PFSK-1 (cell line): ENCODE measurements at regions not wholly inside any gene's neighbourhood (a gene's known extent, or its start where the extent isn't known, plus 50 kb on each side); places are given as distances from the start of the nearest gene placed in this dataset.

Source experiments
- FOXP2 ChIP-seq: optimal IDR thresholded peaks from 2 replicates; pipeline ENCODE3; 2011; ENCODE audit warnings: borderline replicate concordance, control low read depth, inconsistent platforms; ENCODE audit not compliant: insufficient read depth; ENCODE audit errors: extremely low read length, extremely low read depth
- POLR2AphosphoS5 ChIP-seq: IDR thresholded peaks from 2 replicates; pipeline ENCODE4 v1.6.1; 2012; ENCODE audit warnings: low read depth, mild to moderate bottlenecking, control low read depth, low read length, moderate library complexity
- REST ChIP-seq, 2 experiments: IDR thresholded peaks; 2 replicates each; pipeline versions ENCODE4 v1.6.1 to v1.8.0; 2011 to 2012; ENCODE audit warnings: low read depth in 2 of 2, low read length in 2 of 2, control low read depth in 1 of 2, inconsistent platforms in 1 of 2, mild to moderate bottlenecking in 1 of 2, moderate library complexity in 1 of 2; ENCODE audit not compliant: insufficient read depth in 1 of 2
- SIN3A ChIP-seq: IDR thresholded peaks from 2 replicates; pipeline ENCODE4 v1.6.1; 2012; ENCODE audit warnings: mild to moderate bottlenecking, low read length, moderate library complexity, borderline replicate concordance; ENCODE audit not compliant: insufficient read depth
- TAF1 ChIP-seq: IDR thresholded peaks from 2 replicates; pipeline ENCODE4 v1.6.1; 2012; ENCODE audit warnings: low read length, control low read depth, borderline replicate concordance; ENCODE audit not compliant: insufficient read depth

- TF ChIP-seq POLR2AphosphoS5: no peak
- no peak for TF ChIP-seq SIN3A
- TF ChIP-seq REST (IDR thresholded peaks at IDR 0.05; ENCODE audit: insufficient read depth in 1 of 2, low read depth in 2 of 2, low read length in 2 of 2): no peak
- no peak for TF ChIP-seq FOXP2
- TF ChIP-seq TAF1: no peak
Measured at GRCh38 chr1:218516526-218516925, 171.4 kb downstream of the TGFB2 start.

- TF ChIP-seq SIN3A (no peak), POLR2AphosphoS5 (no peak), FOXP2 (no peak), REST (IDR thresholded peaks at IDR 0.05; ENCODE audit: insufficient read depth in 1 of 2, low read depth in 2 of 2, low read length in 2 of 2) (no peak)
Measured at GRCh38 chr1:218517459-218517858, 172.3 kb downstream of the TGFB2 start.

GRCh38 chr1:218518216-218518740, 173.1 kb downstream of the TGFB2 start:
- TF ChIP-seq POLR2AphosphoS5 (no peak), REST (IDR thresholded peaks at IDR 0.05; ENCODE audit: insufficient read depth in 1 of 2, low read depth in 2 of 2, low read length in 2 of 2) (no peak), TAF1 (no peak), SIN3A (no peak), FOXP2 (no peak)

- no peak for TF ChIP-seq POLR2AphosphoS5
- TF ChIP-seq FOXP2: no peak
- no peak for TF ChIP-seq TAF1
- no peak for TF ChIP-seq REST (IDR thresholded peaks at IDR 0.05; ENCODE audit: insufficient read depth in 1 of 2, low read depth in 2 of 2, low read length in 2 of 2)
- TF ChIP-seq SIN3A: no peak
Measured at GRCh38 chr1:218521414-218522169, 176.5 kb downstream of the TGFB2 start.

- TF ChIP-seq POLR2AphosphoS5 (no peak), TAF1 (no peak), SIN3A (no peak), FOXP2 (no peak)
Measured at GRCh38 chr1:218524526-218524925, 179.4 kb downstream of the TGFB2 start.
